B cell (primary cell): ENCODE measurements at regions not wholly inside any gene's neighbourhood (a gene's known extent, or its start where the extent isn't known, plus 50 kb on each side); places are given as distances from the start of the nearest gene placed in this dataset.

ENCODE experiments used
- ATAC-seq: fragments of 200-7000 bp; cut with Tn5 transposase; one replicate; pipeline ENCODE4 v1.10.0; 2021; ENCODE audit warnings: low read depth, mild to moderate bottlenecking, moderate number of reproducible peaks, moderate library complexity
- CTCF ChIA-PET: fragments of 350-600 bp; sonication (Branson Sonifier 250); formaldehyde crosslinking; loops from one replicate; lab custom pipeline; 2021; ENCODE audit warnings: antibody characterized with exemption, inconsistent platforms; lab: Charles Lee
- POLR2A ChIA-PET: fragments of 350-600 bp; sonication (Branson Sonifier 250); formaldehyde crosslinking; loops from one replicate; lab custom pipeline; 2021; ENCODE audit warnings: antibody characterized with exemption; lab: Charles Lee
- DNase-seq: peaks from one replicate; pipeline ENCODE4 v3.0.0; 2013
- H2AFZ ChIP-seq: 2 replicates; pipeline ENCODE4 v1.6.1; 2012; ENCODE audit warnings: mild to moderate bottlenecking, low read depth, low read length; ENCODE audit not compliant: insufficient read depth, poor library complexity, severe bottlenecking
- H3K27ac ChIP-seq, 2 donors: 1 replicate in 1 of 2; 2 replicates in 1 of 2; pipeline ENCODE4 v1.5.1; 2012 to 2013; ENCODE audit warnings: low read length in 2 of 2, mild to moderate bottlenecking in 2 of 2, moderate library complexity in 1 of 2
- H3K27me3 ChIP-seq, 4 experiments: fragments of 200-600 bp in 1 of 4; sonication (generic) in 1 of 4; replicated peaks in 1 of 4; 1 replicate in 2 of 4; 2 replicates in 2 of 4; pipeline versions ENCODE4 v1.6.1 to v1.7.0; 2013 to 2016; ENCODE audit warnings: low read length in 3 of 4, mild to moderate bottlenecking in 2 of 4, mixed read lengths in 1 of 4, moderate library complexity in 1 of 4; ENCODE audit not compliant: insufficient read depth in 4 of 4, control insufficient read depth in 3 of 4; ENCODE audit errors: control extremely low read depth in 1 of 4
- H3K36me3 ChIP-seq, 2 experiments: replicated peaks in 1 of 2; 1 replicate in 1 of 2; 2 replicates in 1 of 2; pipeline versions ENCODE4 v1.6.1 to v1.7.1; 2013; ENCODE audit warnings: low read length in 1 of 2; ENCODE audit not compliant: insufficient read depth in 2 of 2, control insufficient read depth in 1 of 2; ENCODE audit errors: control extremely low read depth in 1 of 2, extremely low read depth in 1 of 2
- H3K4me1 ChIP-seq, 2 donors: fragments of 200-600 bp in 1 of 2; sonication (generic) in 1 of 2; 1 replicate in 1 of 2; 2 replicates in 1 of 2; pipeline versions ENCODE4 v1.5.1 to v1.6.1; 2013 to 2017; ENCODE audit warnings: low read length in 2 of 2; ENCODE audit not compliant: control insufficient read depth in 2 of 2, insufficient read depth in 2 of 2
- H3K4me2 ChIP-seq: replicated peaks from 2 replicates; pipeline ENCODE3; 2012; ENCODE audit warnings: mild to moderate bottlenecking, low read depth, low read length; ENCODE audit not compliant: poor library complexity, severe bottlenecking
- H3K4me3 ChIP-seq, 5 experiments: fragments of 200-600 bp in 1 of 5; sonication (generic) in 1 of 5; 1 replicate in 3 of 5; 2 replicates in 2 of 5; pipeline versions ENCODE4 v1.5.1 to v1.7.0; 2011 to 2016; ENCODE audit warnings: low read length in 4 of 5, mild to moderate bottlenecking in 4 of 5, low read depth in 2 of 5, control low read depth in 1 of 5, moderate library complexity in 1 of 5; ENCODE audit not compliant: insufficient read depth in 1 of 5; ENCODE audit errors: control extremely low read depth in 1 of 5, extremely low read depth in 1 of 5
- H3K79me2 ChIP-seq: fragments of 200-600 bp; sonication (generic); one replicate; pipeline ENCODE4 v1.6.0; 2016; ENCODE audit warnings: low read length; ENCODE audit not compliant: control insufficient read depth, insufficient read depth
- H3K9ac ChIP-seq: fragments of 200-600 bp; sonication (generic); 2 replicates; pipeline ENCODE4 v1.6.1; 2017; ENCODE audit warnings: mild to moderate bottlenecking, low read length, moderate library complexity
- H3K9me3 ChIP-seq, 3 donors: one replicate each; pipeline versions ENCODE4 v1.6.1 to v1.7.1; 2013; ENCODE audit warnings: low read length in 2 of 3; ENCODE audit not compliant: control insufficient read depth in 2 of 3, insufficient read depth in 1 of 3; ENCODE audit errors: control extremely low read depth in 1 of 3
- H4K20me1 ChIP-seq: 2 replicates; pipeline ENCODE4 v1.6.0; 2012; ENCODE audit warnings: mild to moderate bottlenecking, low read length; ENCODE audit not compliant: insufficient read depth, control insufficient read depth, poor library complexity, severe bottlenecking
- H3K27ac Mint-ChIP-seq: one replicate; pipeline ENCODE4 v1.8.0; 2021; ENCODE audit warnings: mixed read lengths
- H3K27me3 Mint-ChIP-seq: one replicate; pipeline ENCODE4 v1.8.0; 2021; ENCODE audit warnings: mixed read lengths
- H3K4me1 Mint-ChIP-seq: one replicate; pipeline ENCODE4 v1.8.0; 2021; ENCODE audit warnings: mixed read lengths
- H3K4me3 Mint-ChIP-seq: one replicate; pipeline ENCODE4 v1.8.0; 2021; ENCODE audit warnings: mixed read lengths
- H3K9me3 Mint-ChIP-seq: one replicate; pipeline ENCODE4 v1.8.0; 2022; ENCODE audit warnings: mixed read lengths; ENCODE audit not compliant: insufficient read depth
- EZH2 ChIP-seq: IDR thresholded peaks from 2 replicates; pipeline ENCODE4 v1.6.1; 2012; ENCODE audit warnings: borderline replicate concordance, low read depth, mild to moderate bottlenecking, moderate library complexity, low read length; ENCODE audit not compliant: insufficient read depth, poor library complexity, severe bottlenecking
- WGBS: methylation state at CpG from one replicate; pipeline ENCODE4 v1.1.5; 2013; ENCODE audit warnings: missing lambda C conversion rate; ENCODE audit not compliant: insufficient coverage; 5-methylcytosine and 5-hydroxymethylcytosine counted together
- intact Hi-C: fragments of 100-400 bp; cut with micrococcal nuclease; formaldehyde crosslinking; loops from one replicate; pipeline ENCODE4 v1.10.0; 2022
- TF ChIP-seq, protein P1 (sequence below): fragments of 200-600 bp; IDR thresholded peaks from one replicate; pipeline ENCODE4 v1.8.0; 2022; ENCODE audit warnings: antibody characterized with exemption, mild to moderate bottlenecking

DNA sequence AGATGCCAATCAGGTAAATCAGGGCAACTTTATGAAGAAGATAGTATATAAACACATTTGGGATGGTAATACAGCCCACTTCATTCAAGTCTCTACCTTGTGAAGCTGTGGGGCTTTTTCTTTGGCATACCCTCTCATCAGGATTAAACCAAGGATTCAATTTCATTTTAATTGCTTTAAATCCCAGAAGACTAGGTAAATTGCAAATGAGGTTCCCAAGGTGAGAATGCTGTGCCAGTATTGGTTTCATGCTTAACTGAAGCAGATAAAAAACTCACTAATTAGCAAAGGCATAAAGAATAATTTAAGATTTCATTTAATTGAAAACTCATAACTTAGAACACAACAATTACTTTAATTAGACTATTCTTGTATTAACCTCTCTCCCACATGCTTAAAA, 1218.1 kb downstream of the FAM181B start:
- H3K4me2 ChIP-seq, result no peak overlapping the region
- Mint-ChIP-seq H3K4me1 (no peaks in the 10 kb centered on the region), H3K9me3 (peaks cover 3% of the 10 kb centered on the region), H3K27ac (no peak overlapping the region), H3K27me3 (no peaks in the 10 kb centered on the region), H3K4me3 (no peak overlapping the region)
- H3K27me3 ChIP-seq, result no peaks in the 10 kb centered on the region
- DNase-seq (no peak), ATAC-seq (no peak)
- H3K9me3 ChIP-seq, result no peaks in the 10 kb centered on the region
- H3K9ac ChIP-seq, result no peak overlapping the region
- ChIA-PET POLR2A (no interaction called here), CTCF (no interaction called here)
- H3K4me3 ChIP-seq, result no peak overlapping the region
- H3K36me3 ChIP-seq, result no peaks in the 10 kb centered on the region
- H4K20me1 ChIP-seq, result no peaks in the 10 kb centered on the region
- TF ChIP-seq EZH2, result no peak
- TF ChIP-seq, protein P1, sequence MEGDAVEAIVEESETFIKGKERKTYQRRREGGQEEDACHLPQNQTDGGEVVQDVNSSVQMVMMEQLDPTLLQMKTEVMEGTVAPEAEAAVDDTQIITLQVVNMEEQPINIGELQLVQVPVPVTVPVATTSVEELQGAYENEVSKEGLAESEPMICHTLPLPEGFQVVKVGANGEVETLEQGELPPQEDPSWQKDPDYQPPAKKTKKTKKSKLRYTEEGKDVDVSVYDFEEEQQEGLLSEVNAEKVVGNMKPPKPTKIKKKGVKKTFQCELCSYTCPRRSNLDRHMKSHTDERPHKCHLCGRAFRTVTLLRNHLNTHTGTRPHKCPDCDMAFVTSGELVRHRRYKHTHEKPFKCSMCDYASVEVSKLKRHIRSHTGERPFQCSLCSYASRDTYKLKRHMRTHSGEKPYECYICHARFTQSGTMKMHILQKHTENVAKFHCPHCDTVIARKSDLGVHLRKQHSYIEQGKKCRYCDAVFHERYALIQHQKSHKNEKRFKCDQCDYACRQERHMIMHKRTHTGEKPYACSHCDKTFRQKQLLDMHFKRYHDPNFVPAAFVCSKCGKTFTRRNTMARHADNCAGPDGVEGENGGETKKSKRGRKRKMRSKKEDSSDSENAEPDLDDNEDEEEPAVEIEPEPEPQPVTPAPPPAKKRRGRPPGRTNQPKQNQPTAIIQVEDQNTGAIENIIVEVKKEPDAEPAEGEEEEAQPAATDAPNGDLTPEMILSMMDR, result no peak
- intact Hi-C loops, result no loop called here
- H3K27ac ChIP-seq, result no peak overlapping the region
- H2AFZ ChIP-seq, result no peak overlapping the region
- no peaks in the 10 kb centered on the region for H3K79me2 ChIP-seq
- H3K4me1 ChIP-seq, result no peaks in the 10 kb centered on the region

DNA sequence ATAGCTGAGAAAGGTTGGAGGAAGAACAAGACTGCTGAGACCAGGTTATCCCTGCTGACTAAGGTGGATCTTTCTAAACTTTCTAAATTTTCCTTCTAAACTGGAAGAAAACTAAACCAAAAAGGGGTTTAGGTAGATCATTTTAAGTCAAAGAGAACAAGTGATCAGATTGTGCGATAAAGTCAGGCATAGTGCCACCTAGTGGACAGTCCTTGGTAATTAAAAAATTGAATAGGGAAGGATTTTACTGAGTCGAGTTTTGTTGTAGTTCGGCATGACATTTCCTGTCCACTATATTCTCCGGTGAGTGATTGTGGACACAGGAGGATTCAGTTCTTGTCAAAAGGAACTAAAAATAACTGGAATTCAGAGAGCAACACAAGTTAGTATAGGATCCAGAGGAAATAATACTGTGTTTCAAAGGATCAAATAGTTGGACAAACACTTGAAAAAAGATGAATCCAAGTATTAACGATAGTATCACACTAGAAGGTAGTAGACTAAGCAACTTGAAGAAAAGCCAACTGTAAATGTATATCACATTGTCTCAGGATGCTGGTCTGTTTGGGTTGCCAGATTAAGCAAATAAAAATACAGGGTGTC, 1236.4 kb downstream of the FAM181B start:
- no peak overlapping the region for H3K4me2 ChIP-seq
- H3K4me1 ChIP-seq, result no peaks in the 10 kb centered on the region
- CTCF ChIA-PET, result interaction anchor here (0.7 to 1.4 kb wide), 5 partner anchors 12 to 731 kb away, joined by 3 to 6 read pairs (median 3); no protein-coding TSS in a partner anchor
- DNase-seq, result peak; percentile 19
- no peaks in the 10 kb centered on the region for H3K9me3 Mint-ChIP-seq
- H3K27me3 Mint-ChIP-seq, result no peaks in the 10 kb centered on the region
- no peaks in the 10 kb centered on the region for H3K9me3 ChIP-seq
- intact Hi-C loops, result no loop called here
- POLR2A ChIA-PET, result no interaction called here
- no peak overlapping the region for H3K9ac ChIP-seq
- no peaks in the 10 kb centered on the region for H3K27me3 ChIP-seq
- H3K4me3 Mint-ChIP-seq, result no peak overlapping the region
- TF ChIP-seq, protein P1, result peak; percentile 72
- TF ChIP-seq EZH2, result no peak
- H3K36me3 ChIP-seq, result no peaks in the 10 kb centered on the region
- no peak for ATAC-seq
- no peak overlapping the region for H3K27ac Mint-ChIP-seq
- H3K27ac ChIP-seq, result no peak overlapping the region
- H4K20me1 ChIP-seq, result no peaks in the 10 kb centered on the region
- no peaks in the 10 kb centered on the region for H3K79me2 ChIP-seq
- WGBS, result 0% methylated on average over 1 of the region's 5 CpGs
- H2AFZ ChIP-seq, result no peak overlapping the region
- no peaks in the 10 kb centered on the region for H3K4me1 Mint-ChIP-seq
- H3K4me3 ChIP-seq, result no peak overlapping the region
